Skeletal muscle cell (primary cell): ENCODE measurements at regions not wholly inside any gene's neighbourhood (a gene's known extent, or its start where the extent isn't known, plus 50 kb on each side); places are given as distances from the start of the nearest gene placed in this dataset.
A peak's percentile ranks its signal among the peaks of the same experiment; 100 is the strongest.

Source experiments
- DNase-seq: peaks from one replicate; pipeline ENCODE4 v3.0.0-alpha.2; 2010; ENCODE audit warnings: low read depth
- H3K4me3 ChIP-seq: 2 replicates; pipeline ENCODE4 v1.5.1; 2011; ENCODE audit warnings: low read depth, mild to moderate bottlenecking, control low read depth, low read length, moderate library complexity

GRCh38 chr16:73371584-73372319 is 323.8 kb upstream of the ZFHX3 start:
- DNase-seq: no peak
- no peak overlapping the region for H3K4me3 ChIP-seq

GRCh38 chr16:73369851-73370250 is 321.9 kb upstream of the ZFHX3 start:
- H3K4me3 ChIP-seq: no peak overlapping the region
- no peak for DNase-seq

- no peak overlapping the region for H3K4me3 ChIP-seq
- no peak for DNase-seq
Observed at GRCh38 chr16:73368715-73369114, 320.8 kb upstream of the ZFHX3 start.

- H3K4me3 ChIP-seq: no peak overlapping the region
- peak; percentile 1 for DNase-seq
Observed at GRCh38 chr16:73365016-73365551, 317.2 kb upstream of the ZFHX3 start.

GRCh38 chr16:73364413-73364812 is 316.5 kb upstream of the ZFHX3 start:
- no peak overlapping the region for H3K4me3 ChIP-seq
- no peak for DNase-seq

- H3K4me3 ChIP-seq: no peak overlapping the region
- DNase-seq: no peak
Observed at GRCh38 chr16:73361061-73361460, 313.1 kb upstream of the ZFHX3 start.

- H3K4me3 ChIP-seq: no peak overlapping the region
- DNase-seq: no peak
Observed at GRCh38 chr16:73356401-73357079, 308.6 kb upstream of the ZFHX3 start.

- DNase-seq: no peak
- no peak overlapping the region for H3K4me3 ChIP-seq
Observed at GRCh38 chr16:73355981-73356380, 308.1 kb upstream of the ZFHX3 start.

GRCh38 chr16:73354434-73354833 is 306.5 kb upstream of the ZFHX3 start:
- DNase-seq: no peak
- no peak overlapping the region for H3K4me3 ChIP-seq

GRCh38 chr16:73350707-73351452 is 303.0 kb upstream of the ZFHX3 start:
- no peak for DNase-seq
- H3K4me3 ChIP-seq: no peak overlapping the region

- no peak overlapping the region for H3K4me3 ChIP-seq
- no peak for DNase-seq
Observed at GRCh38 chr16:73347500-73348375, 299.8 kb upstream of the ZFHX3 start.

- H3K4me3 ChIP-seq: no peak overlapping the region
- DNase-seq: no peak
Observed at GRCh38 chr16:73339821-73340220, 291.9 kb upstream of the ZFHX3 start.

- no peak overlapping the region for H3K4me3 ChIP-seq
- no peak for DNase-seq
Observed at GRCh38 chr16:73337373-73338296, 289.7 kb upstream of the ZFHX3 start.

- H3K4me3 ChIP-seq: no peak overlapping the region
Observed at GRCh38 chr16:73329358-73330286, 281.7 kb upstream of the ZFHX3 start.

GRCh38 chr16:73326770-73327470 is 279.0 kb upstream of the ZFHX3 start:
- DNase-seq: no peak
- H3K4me3 ChIP-seq: no peak overlapping the region

More at GRCh38 chr16:73329358-73330286, 281.7 kb upstream of the ZFHX3 start:
- DNase-seq: no peak

GRCh38 chr16:73326221-73326620 is 278.3 kb upstream of the ZFHX3 start:
- H3K4me3 ChIP-seq: no peak overlapping the region
- no peak for DNase-seq

GRCh38 chr16:73323880-73324279 is 276.0 kb upstream of the ZFHX3 start:
- H3K4me3 ChIP-seq: no peak overlapping the region
- DNase-seq: no peak
